ENCODE measurements at regions not wholly inside any gene's neighbourhood (a gene's known extent, or its start where the extent isn't known, plus 50 kb on each side); places are given as distances from the start of the nearest gene placed in this dataset.

DNA sequence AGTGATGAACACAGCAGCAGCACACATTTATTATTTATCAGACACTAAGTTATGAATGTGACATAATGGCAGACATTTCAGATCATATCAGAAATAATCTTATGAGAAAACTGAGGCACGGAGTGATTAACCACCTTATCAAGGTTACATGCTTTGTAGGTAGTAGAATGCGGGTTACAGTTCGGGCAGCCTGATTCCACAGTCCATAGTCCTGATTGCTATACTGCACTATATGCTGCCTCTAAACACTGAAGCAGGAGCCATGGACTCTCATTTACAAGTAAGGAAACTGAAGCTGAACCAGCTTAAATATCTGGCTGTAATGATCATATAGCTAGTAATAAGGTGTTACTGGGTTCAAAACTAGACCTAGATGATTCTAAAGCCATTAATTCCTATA lies 291.3 kb upstream of the ADAMTSL1 start:
- ATAC-seq: no peak
- TF ChIP-seq, protein P1, sequence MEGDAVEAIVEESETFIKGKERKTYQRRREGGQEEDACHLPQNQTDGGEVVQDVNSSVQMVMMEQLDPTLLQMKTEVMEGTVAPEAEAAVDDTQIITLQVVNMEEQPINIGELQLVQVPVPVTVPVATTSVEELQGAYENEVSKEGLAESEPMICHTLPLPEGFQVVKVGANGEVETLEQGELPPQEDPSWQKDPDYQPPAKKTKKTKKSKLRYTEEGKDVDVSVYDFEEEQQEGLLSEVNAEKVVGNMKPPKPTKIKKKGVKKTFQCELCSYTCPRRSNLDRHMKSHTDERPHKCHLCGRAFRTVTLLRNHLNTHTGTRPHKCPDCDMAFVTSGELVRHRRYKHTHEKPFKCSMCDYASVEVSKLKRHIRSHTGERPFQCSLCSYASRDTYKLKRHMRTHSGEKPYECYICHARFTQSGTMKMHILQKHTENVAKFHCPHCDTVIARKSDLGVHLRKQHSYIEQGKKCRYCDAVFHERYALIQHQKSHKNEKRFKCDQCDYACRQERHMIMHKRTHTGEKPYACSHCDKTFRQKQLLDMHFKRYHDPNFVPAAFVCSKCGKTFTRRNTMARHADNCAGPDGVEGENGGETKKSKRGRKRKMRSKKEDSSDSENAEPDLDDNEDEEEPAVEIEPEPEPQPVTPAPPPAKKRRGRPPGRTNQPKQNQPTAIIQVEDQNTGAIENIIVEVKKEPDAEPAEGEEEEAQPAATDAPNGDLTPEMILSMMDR (IDR thresholded peaks at IDR 0.05): no peak
- intact Hi-C loops (cut with DNase I): no loop called here

DNA sequence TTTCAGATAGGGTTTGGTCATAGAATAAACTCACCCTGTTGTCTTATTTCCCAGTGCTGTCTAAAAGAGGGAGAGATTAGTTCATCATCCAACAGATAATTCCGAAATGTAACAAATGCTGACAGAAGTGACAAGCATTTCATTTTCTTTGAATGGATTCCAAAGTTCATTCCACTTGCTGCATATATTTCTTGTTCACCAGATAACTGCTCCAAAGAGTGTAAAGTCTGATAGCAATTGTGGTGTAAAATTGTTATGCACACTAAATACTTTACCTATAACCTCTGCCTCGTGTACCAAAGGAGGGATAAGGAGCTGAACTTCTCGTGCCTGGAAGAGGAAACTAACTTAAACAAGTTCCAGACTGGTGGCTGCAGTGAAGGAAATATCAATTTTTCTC lies 290.0 kb upstream of the ADAMTSL1 start:
- H3K36me3 ChIP-seq: no peaks in the 10 kb centered on the region
- TF ChIP-seq, protein P1 (IDR thresholded peaks at IDR 0.05): no peak
- no peaks in the 10 kb centered on the region for H3K9me3 ChIP-seq
- H3K4me3 ChIP-seq: no peak overlapping the region
- DNase-seq (no peak), ATAC-seq (no peak)
- intact Hi-C loops (cut with DNase I): no loop called here
- H3K27ac ChIP-seq: no peak overlapping the region
- no peaks in the 10 kb centered on the region for H3K27me3 ChIP-seq
- H3K4me1 ChIP-seq: no peaks in the 10 kb centered on the region

More for the DNA sequence above, 291.3 kb upstream of the ADAMTSL1 start:
- H3K36me3 ChIP-seq: no peaks in the 10 kb centered on the region
- H3K4me3 ChIP-seq: no peak overlapping the region
- peaks cover 0 to 2% of the 10 kb centered on the region in 2 donors for H3K9me3 ChIP-seq
- H3K27me3 ChIP-seq: no peaks in the 10 kb centered on the region
- no peaks in the 10 kb centered on the region for H3K4me1 ChIP-seq
- DNase-seq: no peak
- H3K27ac ChIP-seq: no peak overlapping the region

DNA sequence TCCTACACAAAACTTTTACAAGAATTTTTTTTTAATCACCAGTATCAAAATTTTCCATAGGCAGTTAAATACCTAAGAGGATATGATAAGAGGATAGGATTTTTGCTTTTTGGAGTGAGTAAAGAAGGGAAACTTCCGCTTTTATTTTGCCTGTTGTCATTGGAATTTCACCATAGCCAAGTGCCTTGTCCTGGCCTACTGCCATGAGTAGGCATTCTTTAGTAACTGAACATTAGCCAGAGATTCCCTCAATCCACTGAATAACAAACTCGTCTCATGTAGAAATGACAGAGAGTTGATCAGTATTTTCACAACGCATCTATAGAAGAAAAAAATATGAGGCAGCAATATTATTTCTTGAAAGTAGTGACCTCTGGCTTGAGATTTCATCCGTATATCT lies 289.6 kb upstream of the ADAMTSL1 start:
- peak; percentile 62 for ATAC-seq
- TF ChIP-seq, protein P1 (IDR thresholded peaks at IDR 0.05): no peak
- H3K9me3 ChIP-seq: no peaks in the 10 kb centered on the region
- H3K4me1 ChIP-seq: no peaks in the 10 kb centered on the region
- no peaks in the 10 kb centered on the region for H3K36me3 ChIP-seq
- intact Hi-C loops (cut with DNase I): no loop called here
- H3K4me3 ChIP-seq: no peak overlapping the region
- H3K27ac ChIP-seq: no peak overlapping the region
- DNase-seq: no peak
- H3K27me3 ChIP-seq: no peaks in the 10 kb centered on the region

DNA sequence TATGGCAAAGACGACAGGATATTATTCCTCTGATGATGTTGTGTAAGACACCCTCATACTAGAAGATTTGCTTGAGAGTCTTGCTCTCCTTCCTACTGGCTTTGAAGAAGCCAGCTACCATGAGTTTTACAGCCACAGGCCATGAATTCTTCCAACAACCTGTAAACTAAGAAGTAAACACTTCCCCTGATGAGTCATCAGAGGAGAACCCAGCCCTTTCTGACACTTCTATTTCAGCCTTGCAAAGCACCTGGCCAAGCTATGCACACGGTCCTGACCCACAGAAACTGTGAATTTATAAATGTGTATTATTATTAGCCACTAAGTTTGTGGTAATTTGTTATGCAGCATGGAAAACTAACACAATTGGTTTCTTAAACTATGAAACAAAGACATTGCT lies 288.8 kb upstream of the ADAMTSL1 start:
- Histone ChIP-seq H3K4me1 (no peaks in the 10 kb centered on the region), H3K27ac (no peak overlapping the region), H3K27me3 (no peaks in the 10 kb centered on the region), H3K9me3 (no peaks in the 10 kb centered on the region), H3K36me3 (no peaks in the 10 kb centered on the region), H3K4me3 (no peak overlapping the region)
- DNase-seq (no peak), ATAC-seq (peak; percentile 91)
- intact Hi-C loops (cut with DNase I): no loop called here
- TF ChIP-seq, protein P1 (IDR thresholded peaks at IDR 0.05): no peak

DNA sequence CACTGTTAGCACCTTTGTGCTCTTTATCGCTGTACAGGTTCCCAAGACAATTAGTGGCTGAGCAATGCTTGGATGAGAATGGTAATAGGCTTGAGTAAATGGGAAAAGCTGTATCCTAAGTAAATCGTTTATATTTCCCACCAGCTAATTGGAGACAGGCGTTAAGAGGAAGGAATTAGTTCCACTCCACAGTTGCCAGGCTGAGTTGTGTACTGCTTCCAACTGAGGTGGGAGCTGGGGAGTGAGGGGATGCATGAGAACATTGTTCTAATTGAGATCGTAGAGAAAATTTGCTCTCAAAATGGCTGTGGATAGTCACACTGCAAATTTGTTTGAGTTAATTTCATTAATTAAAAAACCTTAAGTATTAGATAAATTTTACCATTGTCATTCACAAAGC lies 285.0 kb upstream of the ADAMTSL1 start:
- H3K36me3 ChIP-seq: no peaks in the 10 kb centered on the region
- no peaks in the 10 kb centered on the region for H3K9me3 ChIP-seq
- H3K27me3 ChIP-seq: no peaks in the 10 kb centered on the region
- H3K4me3 ChIP-seq: no peak overlapping the region
- H3K27ac ChIP-seq: no peak overlapping the region
- H3K4me1 ChIP-seq: no peaks in the 10 kb centered on the region
- DNase-seq (no peak), ATAC-seq (no peak)
- TF ChIP-seq, protein P1 (IDR thresholded peaks at IDR 0.05): no peak
- intact Hi-C loops (cut with DNase I): no loop called here

All from left lung (tissue), 4 donors.